OCI-LY3 (cell line): ENCODE measurements at regions not wholly inside any gene's neighbourhood (a gene's known extent, or its start where the extent isn't known, plus 50 kb on each side); places are given as distances from the start of the nearest gene placed in this dataset.

ENCODE experiments used
- CTCF ChIP-seq: fragments of 200-600, 300-600 bp; sonication (generic); IDR thresholded peaks from 2 replicates; pipeline ENCODE4 v1.5.1; 2014; ENCODE audit warnings: antibody characterized with exemption, low read length, low read depth
- EZH2phosphoT487 ChIP-seq: fragments of 200-600 bp; shearing (Covaris generic); IDR thresholded peaks from 2 replicates; pipeline ENCODE4 v1.6.1; 2018; ENCODE audit warnings: antibody characterized with exemption, mixed run types, low read depth

- TF ChIP-seq CTCF (no peak), EZH2phosphoT487 (no peak)
Measured at GRCh38 chr9:1794547-1795270, 220.4 kb upstream of the SMARCA2 start.
